Caco-2 (cell line): ENCODE measurements at regions not wholly inside any gene's neighbourhood (a gene's known extent, or its start where the extent isn't known, plus 50 kb on each side); places are given as distances from the start of the nearest gene placed in this dataset.

Experiments
- BruUV-seq: library from RNA; stranded (reverse); fragments of 400-500 nt; replicated peaks from 2 replicates; lab custom pipeline; 2021; lab: Mats Ljungman, UMichigan
- CTCF ChIA-PET: fragments of 300-600 bp; sonication (Branson Sonifier 250); formaldehyde crosslinking; loops from one replicate; lab custom pipeline; 2022; ENCODE audit warnings: antibody characterized with exemption; lab: Charles Lee
- POLR2A ChIA-PET: fragments of 300-600 bp; sonication (Branson Sonifier 250); formaldehyde crosslinking; loops from one replicate; lab custom pipeline; 2022; ENCODE audit warnings: antibody characterized with exemption; lab: Charles Lee
- DNase-seq, 2 experiments: peaks; one replicate each; pipeline versions ENCODE4 v3.0.0 to v3.0.0-alpha.2; 2020 to 2022
- H3K27me3 ChIP-seq: replicated peaks from 2 replicates; pipeline ENCODE4 v1.6.0; 2011; ENCODE audit warnings: low read length; ENCODE audit not compliant: control insufficient read depth, insufficient read depth
- H3K36me3 ChIP-seq: 2 replicates; pipeline ENCODE4 v1.5.1; 2011; ENCODE audit warnings: low read length; ENCODE audit not compliant: control insufficient read depth, insufficient read depth
- H3K4me1 ChIP-seq: fragments of 250-450 bp; sonication (Bioruptor Pico); 2 replicates; pipeline ENCODE4 v1.5.1; 2020; ENCODE audit warnings: mild to moderate bottlenecking
- H3K4me3 ChIP-seq: 2 replicates; pipeline ENCODE4 v1.5.1; 2011; ENCODE audit warnings: low read depth, mild to moderate bottlenecking, control low read depth, low read length
- H3K9me3 ChIP-seq: fragments of 250-450 bp; sonication (Bioruptor Pico); 2 replicates; pipeline ENCODE4 v1.5.1; 2020; ENCODE audit warnings: mild to moderate bottlenecking, moderate library complexity
- H3K27ac Mint-ChIP-seq: one replicate; pipeline ENCODE4 v1.8.0; 2022; ENCODE audit warnings: mixed read lengths; ENCODE audit not compliant: unreplicated experiment
- H3K27me3 Mint-ChIP-seq: one replicate; pipeline ENCODE4 v1.8.0; 2022; ENCODE audit warnings: mixed read lengths; ENCODE audit not compliant: insufficient read depth, unreplicated experiment
- H3K36me3 Mint-ChIP-seq: one replicate; pipeline ENCODE4 v1.8.0; 2022; ENCODE audit warnings: mild to moderate bottlenecking, mixed read lengths; ENCODE audit not compliant: insufficient read depth, unreplicated experiment
- H3K4me1 Mint-ChIP-seq: one replicate; pipeline ENCODE4 v1.8.0; 2022; ENCODE audit warnings: low read depth, mixed read lengths; ENCODE audit not compliant: unreplicated experiment
- H3K4me3 Mint-ChIP-seq: one replicate; pipeline ENCODE4 v1.8.0; 2022; ENCODE audit warnings: mild to moderate bottlenecking, moderate library complexity, mixed read lengths; ENCODE audit not compliant: unreplicated experiment
- H3K9me3 Mint-ChIP-seq: one replicate; pipeline ENCODE4 v1.8.0; 2022; ENCODE audit warnings: mixed read lengths; ENCODE audit not compliant: unreplicated experiment
- CTCF ChIP-seq, 2 experiments: fragments of 200-600 bp in 1 of 2; IDR thresholded peaks; 1 replicate in 1 of 2; 2 replicates in 1 of 2; pipeline versions ENCODE4 v1.5.1 to v1.8.0; 2011 to 2022; ENCODE audit warnings: antibody characterized with exemption in 1 of 2, control low read depth in 1 of 2, inconsistent platforms in 1 of 2, low read depth in 1 of 2, low read length in 1 of 2, mild to moderate bottlenecking in 1 of 2, moderate library complexity in 1 of 2; ENCODE audit not compliant: insufficient read depth in 1 of 2, severe bottlenecking in 1 of 2, unreplicated experiment in 1 of 2
- intact Hi-C: fragments of 100-400 bp; cut with micrococcal nuclease; formaldehyde crosslinking; loops from one replicate; pipeline ENCODE4 v1.10.0; 2022; ENCODE audit not compliant: unreplicated experiment

- H3K4me3 ChIP-seq, result no peak overlapping the region
- H3K9me3 ChIP-seq, result no peaks in the 10 kb centered on the region
- no peaks in the 10 kb centered on the region for H3K36me3 ChIP-seq
- CTCF ChIA-PET, result no interaction called here
- peaks cover 12% of the 10 kb centered on the region for H3K27me3 Mint-ChIP-seq
- no peak for DNase-seq
- no peak overlapping the region for H3K4me3 Mint-ChIP-seq
- no peak overlapping the region for H3K27ac Mint-ChIP-seq
- H3K4me1 ChIP-seq, result no peaks in the 10 kb centered on the region
- POLR2A ChIA-PET, result no interaction called here
- no TSS peak for BruUV-seq
- TF ChIP-seq CTCF (IDR thresholded peaks at IDR 0.05; ENCODE audit: insufficient read depth in 1 of 2, low read depth in 1 of 2, low read length in 1 of 2, severe bottlenecking in 1 of 2, unreplicated experiment in 1 of 2), result no peak
- intact Hi-C loops, result no loop called here
- H3K4me1 Mint-ChIP-seq, result no peaks in the 10 kb centered on the region
- no peaks in the 10 kb centered on the region for H3K9me3 Mint-ChIP-seq
- no peaks in the 10 kb centered on the region for H3K27me3 ChIP-seq
- H3K36me3 Mint-ChIP-seq, result no peaks in the 10 kb centered on the region
Measured at GRCh38 chr18:75977081-75977480, 518.0 kb downstream of the ZNF516 start.

- no peak overlapping the region for H3K4me3 ChIP-seq
- BruUV-seq, result no TSS peak
- no peak for TF ChIP-seq CTCF (IDR thresholded peaks at IDR 0.05; ENCODE audit: insufficient read depth in 1 of 2, low read depth in 1 of 2, low read length in 1 of 2, severe bottlenecking in 1 of 2, unreplicated experiment in 1 of 2)
- no peaks in the 10 kb centered on the region for H3K36me3 ChIP-seq
- CTCF ChIA-PET, result no interaction called here
- intact Hi-C loops, result no loop called here
- Mint-ChIP-seq H3K27me3 (peaks cover 5% of the 10 kb centered on the region), H3K4me1 (no peaks in the 10 kb centered on the region), H3K36me3 (no peaks in the 10 kb centered on the region), H3K4me3 (no peak overlapping the region), H3K9me3 (no peaks in the 10 kb centered on the region), H3K27ac (no peak overlapping the region)
- no peak for DNase-seq
- no peaks in the 10 kb centered on the region for H3K9me3 ChIP-seq
- no peaks in the 10 kb centered on the region for H3K27me3 ChIP-seq
- POLR2A ChIA-PET, result no interaction called here
- no peaks in the 10 kb centered on the region for H3K4me1 ChIP-seq
Measured at GRCh38 chr18:75970212-75970611, 524.8 kb downstream of the ZNF516 start.

- no TSS peak for BruUV-seq
- Histone ChIP-seq H3K4me1 (no peaks in the 10 kb centered on the region), H3K9me3 (no peaks in the 10 kb centered on the region), H3K4me3 (no peak overlapping the region), H3K36me3 (no peaks in the 10 kb centered on the region), H3K27me3 (no peaks in the 10 kb centered on the region)
- intact Hi-C loops, result no loop called here
- H3K27ac Mint-ChIP-seq, result no peak overlapping the region
- H3K4me3 Mint-ChIP-seq, result no peak overlapping the region
- peaks cover 2% of the 10 kb centered on the region for H3K27me3 Mint-ChIP-seq
- TF ChIP-seq CTCF (IDR thresholded peaks at IDR 0.05; ENCODE audit: insufficient read depth in 1 of 2, low read depth in 1 of 2, low read length in 1 of 2, severe bottlenecking in 1 of 2, unreplicated experiment in 1 of 2), result no peak
- no peaks in the 10 kb centered on the region for H3K9me3 Mint-ChIP-seq
- H3K36me3 Mint-ChIP-seq, result no peaks in the 10 kb centered on the region
- CTCF ChIA-PET, result no interaction called here
- POLR2A ChIA-PET, result no interaction called here
- no peaks in the 10 kb centered on the region for H3K4me1 Mint-ChIP-seq
- no peak for DNase-seq
Measured at GRCh38 chr18:75966431-75966830, 528.6 kb downstream of the ZNF516 start.
